H54 (cell line): ENCODE measurements at regions not wholly inside any gene's neighbourhood (a gene's known extent, or its start where the extent isn't known, plus 50 kb on each side); places are given as distances from the start of the nearest gene placed in this dataset.
"Not testable (repeated sequence)": the region's sequence is repeated elsewhere in the genome, so short reads cannot be mapped to it uniquely, and the experiment has no call there.

Experiments used
- DNase-seq: peaks from one replicate; pipeline ENCODE4 v3.0.0; 2011; ENCODE audit warnings: low spot score, mixed read lengths; ENCODE audit not compliant: insufficient read length
- FAIRE-seq: peaks from 3 replicates; lab custom pipeline; 2011; peaks lifted over from hg19 to GRCh38; lab: Jason Lieb, UNC
- POLR2A ChIP-seq: IDR thresholded peaks from 2 replicates; pipeline ENCODE4 v1.6.1; 2011; ENCODE audit warnings: low read depth, mild to moderate bottlenecking, low read length

- no peak for DNase-seq
- TF ChIP-seq POLR2A = no peak
- no peak for FAIRE-seq
These were observed 77.3 kb downstream of the PPCDC start for GRCh38 chr15:75100679-75101078.

- peak; percentile 64 for DNase-seq
- FAIRE-seq = no peak
- no peak for TF ChIP-seq POLR2A
These were observed 81.6 kb downstream of the PPCDC start for GRCh38 chr15:75104804-75105557.

- no peak for TF ChIP-seq POLR2A
- DNase-seq (no peak), FAIRE-seq (no peak)
These were observed 84.1 kb downstream of the PPCDC start for GRCh38 chr15:75107516-75107907.

GRCh38 chr15:75107908-75108838 is 84.8 kb downstream of the PPCDC start:
- DNase-seq = peak; percentile 38
- no peak for FAIRE-seq

GRCh38 chr15:75109021-75109735 is 85.8 kb downstream of the PPCDC start:
- FAIRE-seq = no peak
- no peak for TF ChIP-seq POLR2A
- no peak for DNase-seq

More at GRCh38 chr15:75107908-75108838, 84.8 kb downstream of the PPCDC start:
- TF ChIP-seq POLR2A = no peak

- DNase-seq (no peak), FAIRE-seq (no peak)
- TF ChIP-seq POLR2A = no peak
These were observed 86.3 kb downstream of the PPCDC start for GRCh38 chr15:75109736-75110130.

GRCh38 chr15:75112278-75112847 is 89.0 kb downstream of the PPCDC start:
- TF ChIP-seq POLR2A = no peak
- no peak for DNase-seq
- no peak for FAIRE-seq

- DNase-seq (no peak), FAIRE-seq (no peak)
- no peak for TF ChIP-seq POLR2A
These were observed 88.7 kb upstream of the C15orf39 start for GRCh38 chr15:75112848-75113492.

- FAIRE-seq = no peak
These were observed 87.4 kb upstream of the C15orf39 start for GRCh38 chr15:75114327-75114726.

GRCh38 chr15:75114796-75115195 is 86.9 kb upstream of the C15orf39 start:
- no peak for TF ChIP-seq POLR2A
- DNase-seq (no peak), FAIRE-seq (no peak)

More at GRCh38 chr15:75114327-75114726, 87.4 kb upstream of the C15orf39 start:
- no peak for TF ChIP-seq POLR2A
- DNase-seq = no peak

- not testable (repeated sequence) for DNase-seq, FAIRE-seq
These were observed 86.2 kb upstream of the C15orf39 start for GRCh38 chr15:75115411-75115913.

GRCh38 chr15:75116143-75116542 is 85.5 kb upstream of the C15orf39 start:
- FAIRE-seq, DNase-seq: not testable (repeated sequence)

- no peak for FAIRE-seq
These were observed 83.7 kb upstream of the C15orf39 start for GRCh38 chr15:75117993-75118392.

GRCh38 chr15:75119312-75119711 is 82.4 kb upstream of the C15orf39 start:
- FAIRE-seq, DNase-seq: not testable (repeated sequence)

More at GRCh38 chr15:75117993-75118392, 83.7 kb upstream of the C15orf39 start:
- no peak for DNase-seq
- no peak for TF ChIP-seq POLR2A
